GM18502 (cell line): ENCODE measurements at regions not wholly inside any gene's neighbourhood (a gene's known extent, or its start where the extent isn't known, plus 50 kb on each side); places are given as distances from the start of the nearest gene placed in this dataset.
"Not testable (repeated sequence)": the region's sequence is repeated elsewhere in the genome, so short reads cannot be mapped to it uniquely, and the experiment has no call there.

Experiments used
- ATAC-seq: cut with Tn5 transposase; IDR thresholded peaks from one replicate; pipeline ENCODE4 v1.9.1; 2021; ENCODE audit warnings: mild to moderate bottlenecking; ENCODE audit not compliant: unreplicated experiment, poor library complexity

GRCh38 chr13:56457535-56458190 lies 683.1 kb upstream of the PRR20A start:
- ATAC-seq, result no peak

DNA sequence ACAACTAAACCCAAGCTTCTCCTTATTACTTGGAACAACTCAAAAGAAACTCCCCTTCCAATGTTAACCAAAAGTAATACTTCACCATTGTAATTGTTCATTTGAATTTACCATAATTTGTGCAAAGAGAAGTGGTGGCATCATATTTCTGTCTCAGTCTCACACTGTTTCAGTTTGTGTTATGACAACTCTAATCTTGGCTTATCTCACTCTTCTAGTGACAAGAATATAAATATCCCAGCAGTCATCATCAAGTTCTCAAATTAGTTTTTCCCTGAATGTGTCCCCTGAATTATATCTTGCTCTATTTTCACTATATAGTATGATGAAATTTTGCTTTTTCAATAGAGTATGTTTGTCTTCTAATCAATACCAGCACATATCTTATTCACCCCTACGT lies 681.4 kb upstream of the PRR20A start:
- no peak for ATAC-seq

- ATAC-seq, result no peak
Observed at GRCh38 chr13:56501750-56502149, 639.0 kb upstream of the PRR20A start.

DNA sequence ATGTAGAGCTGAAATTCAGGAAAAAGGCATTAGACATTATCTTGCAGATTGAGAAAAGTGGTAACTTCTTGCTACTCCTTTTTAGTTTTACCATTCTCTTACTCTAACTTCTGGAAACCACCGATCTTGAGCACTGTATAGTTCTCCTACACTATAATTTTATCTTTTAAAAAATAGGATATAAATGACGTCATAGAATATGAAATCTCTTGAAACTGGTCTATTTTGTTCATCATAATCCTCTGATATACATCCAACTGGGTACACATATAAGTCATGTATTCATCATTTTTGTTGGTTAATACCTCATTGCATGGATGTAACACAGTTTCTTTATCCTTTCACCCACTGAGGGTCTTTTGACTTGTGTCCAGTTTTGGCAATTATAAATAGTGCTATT lies 629.9 kb upstream of the PRR20A start:
- no peak for ATAC-seq

GRCh38 chr13:56512336-56512735 lies 628.4 kb upstream of the PRR20A start:
- ATAC-seq, result not testable (repeated sequence)

- ATAC-seq, result no peak
Observed at GRCh38 chr13:56515441-56515840, 625.3 kb upstream of the PRR20A start.

DNA sequence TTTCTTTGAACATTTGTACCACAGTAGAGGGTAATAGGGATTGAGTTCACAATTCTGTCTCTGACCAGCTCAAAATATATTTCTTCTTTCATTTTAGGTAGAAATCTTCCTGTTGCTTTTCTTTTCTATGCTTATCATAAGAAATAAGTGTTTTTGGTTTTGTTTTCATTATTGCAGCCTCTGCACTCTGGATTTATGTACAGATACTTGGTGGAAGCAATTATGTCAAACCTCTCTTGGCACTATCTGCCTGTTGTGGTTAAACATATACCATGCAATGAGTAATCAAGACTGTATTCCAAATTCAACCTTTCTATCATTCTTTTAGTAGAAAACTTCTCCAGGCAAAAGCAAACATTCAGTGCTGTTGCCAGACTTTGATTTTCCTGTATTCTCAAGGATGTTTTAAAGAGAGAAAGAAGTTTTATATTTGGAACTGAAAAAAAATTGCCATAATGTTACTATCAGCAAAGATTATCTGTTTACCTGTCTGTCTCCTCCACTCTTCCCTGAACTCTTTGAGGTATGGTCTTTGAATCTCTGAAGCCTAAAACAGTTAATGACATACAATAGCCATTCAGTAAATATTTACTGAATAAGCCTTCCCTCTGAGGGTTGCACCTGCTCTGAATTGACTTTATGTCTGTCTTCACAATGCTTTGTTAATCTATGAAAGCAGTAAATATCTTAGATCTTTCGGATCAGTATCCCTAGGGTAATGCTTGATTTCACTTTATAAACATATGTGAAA lies 612.5 kb upstream of the PRR20A start:
- ATAC-seq, result no peak

DNA sequence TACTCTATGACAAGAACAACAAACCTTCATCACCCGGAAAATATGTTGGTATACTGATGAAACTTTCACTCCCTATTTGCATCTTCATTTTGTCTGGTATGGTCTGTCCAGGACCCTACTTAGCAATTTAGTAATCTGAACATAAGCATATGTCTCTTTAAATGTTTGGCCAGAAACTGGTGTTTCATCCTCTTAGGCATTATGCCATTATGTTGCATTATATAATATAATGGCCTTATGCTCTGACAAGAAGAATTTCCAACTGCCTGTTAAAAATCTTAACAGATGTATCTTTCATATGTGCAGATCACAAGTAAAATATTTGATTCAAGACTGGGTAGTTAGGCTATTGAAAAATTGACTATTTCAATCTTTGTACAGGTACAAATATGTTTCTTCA lies 610.6 kb upstream of the PRR20A start:
- ATAC-seq, result no peak

DNA sequence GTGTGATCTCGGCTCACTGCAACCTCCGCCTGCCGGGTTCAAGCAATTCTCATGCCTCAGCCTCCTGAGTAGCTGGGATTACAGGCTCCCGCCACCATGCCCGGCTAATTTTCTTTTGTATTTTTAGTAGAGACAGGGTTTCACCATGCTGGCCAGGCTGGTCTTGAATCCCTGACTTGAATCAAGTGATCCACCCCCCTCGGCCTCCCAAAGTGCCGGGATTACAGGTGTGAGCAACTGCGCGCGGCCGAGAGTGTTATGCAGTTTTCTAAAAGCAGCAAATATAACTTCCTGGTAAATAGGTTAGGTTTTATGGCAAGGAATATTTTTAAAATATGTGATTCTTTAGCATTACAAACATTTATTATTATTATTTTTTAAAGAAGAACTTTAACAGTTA lies 592.8 kb upstream of the PRR20A start:
- ATAC-seq, result not testable (repeated sequence)

DNA sequence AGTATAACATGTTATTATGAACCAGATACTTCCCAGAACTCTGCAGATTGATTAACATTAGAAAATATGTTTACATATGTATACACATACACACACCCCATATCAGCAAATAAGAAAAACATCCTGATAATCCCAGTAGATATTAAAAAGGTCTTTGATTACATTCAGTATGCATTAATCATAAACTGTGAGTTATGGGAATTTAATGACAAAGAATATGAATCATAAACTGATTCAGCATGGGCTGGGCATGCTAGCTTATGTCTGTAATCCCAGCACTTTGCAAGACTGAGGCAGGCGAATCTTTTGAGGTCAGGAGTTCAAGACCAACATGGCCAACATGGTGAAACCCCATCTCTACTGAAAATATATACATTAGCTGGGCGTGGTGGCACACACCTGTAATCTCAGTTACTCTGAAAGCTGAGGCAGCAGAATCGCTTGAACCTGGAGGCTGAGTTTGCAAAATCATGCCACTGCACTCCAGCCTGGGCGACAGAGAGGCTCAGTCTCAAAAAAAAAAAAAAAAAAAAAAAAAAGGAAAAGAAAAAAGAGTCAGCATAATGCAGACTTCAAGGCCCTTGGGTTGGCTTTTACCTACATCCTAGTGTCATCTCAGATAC lies 581.9 kb upstream of the PRR20A start:
- no peak for ATAC-seq

GRCh38 chr13:56561327-56561726 lies 579.4 kb upstream of the PRR20A start:
- ATAC-seq, result no peak

DNA sequence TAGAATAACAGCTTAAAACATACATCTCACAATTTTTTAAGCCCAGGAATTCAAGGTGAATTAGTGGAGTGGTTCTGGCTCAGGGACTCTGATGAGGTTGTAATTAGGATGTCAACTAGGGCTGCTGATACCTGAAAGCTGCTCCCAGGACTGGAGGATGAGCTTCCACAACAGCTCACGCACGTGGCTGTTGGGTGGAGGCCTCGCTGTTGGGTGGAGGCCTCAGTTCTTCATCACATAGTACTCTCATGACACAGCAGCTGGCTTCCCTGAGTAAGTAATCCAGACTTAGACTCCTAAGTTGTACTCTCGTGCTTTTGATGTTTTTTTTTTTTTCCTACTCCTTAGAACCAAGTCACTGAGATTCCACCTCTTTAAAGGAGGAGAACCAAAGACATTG lies 577.1 kb upstream of the PRR20A start:
- no peak for ATAC-seq

DNA sequence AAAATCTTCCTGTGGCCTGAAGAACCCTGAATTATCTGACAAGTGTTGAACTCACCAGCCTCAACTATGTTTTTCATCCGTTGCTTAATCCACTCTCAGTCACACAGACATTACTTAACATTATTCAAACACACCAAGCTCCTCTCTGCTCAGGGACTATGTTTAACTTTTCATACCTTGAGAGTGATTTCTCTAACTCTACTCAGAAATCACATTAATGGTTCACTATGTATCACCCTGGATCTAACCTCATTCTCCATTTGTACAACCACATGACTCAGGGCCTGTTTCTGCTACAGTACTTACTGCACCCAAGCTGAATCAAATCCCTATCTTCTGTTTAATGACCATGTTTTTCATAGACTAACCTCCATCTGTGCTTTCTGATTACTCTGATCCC lies 553.7 kb upstream of the PRR20A start:
- ATAC-seq, result no peak

DNA sequence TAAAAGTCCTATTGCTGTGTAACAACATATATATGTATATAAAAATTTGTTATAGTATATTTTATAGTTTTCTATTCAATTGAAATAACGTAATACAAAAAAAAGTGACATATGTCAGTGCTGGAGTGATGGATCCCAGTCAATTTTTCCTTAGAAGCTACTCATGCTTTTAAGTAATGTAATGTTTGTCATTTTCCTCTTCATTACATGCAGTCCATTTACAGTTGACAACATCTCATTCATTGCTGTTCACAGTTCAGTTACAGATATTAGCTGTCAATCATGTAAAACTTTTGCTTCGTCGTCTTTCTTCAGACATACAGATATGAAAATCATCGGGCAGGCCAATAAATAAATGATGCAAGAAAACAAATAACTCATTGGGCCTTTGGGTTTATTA lies 525.1 kb upstream of the PRR20A start:
- no peak for ATAC-seq

GRCh38 chr13:56622840-56623239 lies 517.9 kb upstream of the PRR20A start:
- ATAC-seq, result no peak

- not testable (repeated sequence) for ATAC-seq
Observed at GRCh38 chr13:56628886-56629285, 511.8 kb upstream of the PRR20A start.

DNA sequence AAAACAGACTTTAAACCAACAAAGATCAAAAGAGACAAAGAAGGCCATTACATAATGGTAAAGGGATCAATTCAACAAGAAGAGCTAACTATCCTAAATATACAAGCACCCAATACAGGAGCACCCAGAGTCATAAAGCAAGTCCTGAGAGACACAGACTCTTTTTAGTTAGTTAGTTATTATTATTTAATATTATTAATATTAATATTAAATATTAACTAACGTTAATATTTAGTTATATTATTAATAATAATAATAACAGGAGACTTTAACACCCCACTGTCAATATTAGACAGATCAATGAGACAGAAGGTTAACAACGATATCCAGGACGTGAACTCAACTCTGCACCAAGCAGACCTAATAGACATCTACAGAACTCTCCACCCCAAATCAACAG lies 509.7 kb upstream of the PRR20A start:
- ATAC-seq, result not testable (repeated sequence)

- ATAC-seq, result no peak
Observed at GRCh38 chr13:56653043-56653442, 487.7 kb upstream of the PRR20A start.

DNA sequence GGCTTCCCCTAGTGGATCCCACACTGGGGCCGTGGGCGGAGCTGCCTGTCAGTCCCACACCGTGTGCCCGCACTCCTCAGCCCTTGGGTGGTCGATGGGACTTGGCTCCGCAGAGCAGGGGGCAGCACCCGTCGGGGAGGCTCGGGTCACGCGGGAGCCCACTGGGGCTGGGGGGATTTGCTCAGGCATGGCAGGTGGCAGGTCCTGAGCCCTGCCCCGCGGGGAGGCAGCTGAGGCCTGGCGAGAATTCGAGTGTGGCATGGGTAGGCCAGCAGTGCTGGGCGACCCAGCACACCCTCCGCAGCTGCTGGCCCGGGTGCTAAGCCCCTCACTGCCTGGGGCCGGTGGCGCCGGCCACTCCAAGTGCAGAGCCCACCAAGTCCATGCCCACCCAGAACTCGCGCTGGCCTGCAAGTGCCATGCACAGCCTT lies 481.7 kb upstream of the PRR20A start:
- no peak for ATAC-seq

DNA sequence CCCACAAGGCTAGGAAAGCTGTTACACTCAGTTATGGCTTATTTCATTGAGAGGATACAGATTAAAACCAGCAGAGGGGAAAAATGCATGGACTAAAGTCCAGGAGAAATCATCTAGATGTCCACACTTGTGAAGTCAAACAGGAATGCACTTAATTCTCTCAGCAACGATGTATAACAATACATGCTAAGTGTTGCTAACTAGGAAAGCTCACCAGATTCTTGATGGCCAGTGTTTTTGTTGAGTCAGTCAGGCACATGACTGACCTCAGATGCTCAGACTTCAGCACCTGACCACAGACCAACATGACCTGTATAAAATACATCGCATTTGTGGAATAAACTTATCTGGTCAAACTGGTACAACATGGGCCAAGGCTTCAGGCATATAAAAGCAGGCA lies 470.2 kb upstream of the PRR20A start:
- ATAC-seq, result no peak

DNA sequence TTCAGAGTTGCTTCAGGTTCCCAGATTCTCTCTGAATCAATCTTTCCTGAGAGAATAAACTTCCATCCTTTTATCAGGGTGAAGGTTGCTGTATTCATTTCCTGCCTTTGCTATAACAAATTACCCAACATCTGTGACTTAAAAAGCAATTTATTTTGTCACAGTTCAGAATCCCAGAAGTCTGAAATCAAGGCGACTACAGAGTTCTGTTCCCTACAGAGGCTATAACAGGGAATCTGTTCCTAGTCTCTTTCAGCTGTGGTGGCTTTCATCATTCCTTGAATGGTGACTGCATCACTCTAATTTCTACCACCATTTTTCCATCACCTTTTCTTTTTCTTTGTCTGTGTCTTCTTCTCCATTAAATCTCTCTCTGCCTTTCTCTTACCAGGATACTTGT lies 459.3 kb upstream of the PRR20A start:
- ATAC-seq, result no peak

DNA sequence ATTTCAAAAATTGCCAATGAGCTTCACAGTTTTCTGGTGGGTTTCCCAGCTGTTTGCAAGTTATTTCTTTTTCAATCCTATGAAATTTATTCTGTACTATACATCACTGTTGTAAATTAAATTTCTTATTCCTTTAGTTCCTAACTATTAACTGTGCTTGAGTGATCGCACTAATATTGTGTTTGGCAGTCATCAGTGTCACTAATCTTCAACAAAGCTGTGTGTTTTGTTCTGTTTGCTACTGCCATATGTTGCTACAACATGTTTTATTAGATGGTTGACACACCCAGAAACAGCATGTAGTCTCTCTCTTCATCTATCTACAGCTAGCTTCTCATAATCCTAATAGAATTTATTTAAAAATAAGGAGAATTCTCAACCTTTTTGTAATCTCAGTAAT lies 453.6 kb upstream of the PRR20A start:
- ATAC-seq, result no peak
